Upper lobe of left lung (tissue), 4 donors: ENCODE measurements at regions not wholly inside any gene's neighbourhood (a gene's known extent, or its start where the extent isn't known, plus 50 kb on each side); places are given as distances from the start of the nearest gene placed in this dataset.

Experiments used
- CTCF ChIP-seq, 6 experiments: fragments of 450-650 bp in 4 of 6; fragments of 200-600 bp in 2 of 6; sonication (generic) in 2 of 6; IDR thresholded peaks; one replicate each; pipeline ENCODE4 v1.5.1; 2016 to 2019; ENCODE audit warnings: antibody characterized with exemption in 6 of 6
- EP300 ChIP-seq, 4 donors: sonication (generic); formaldehyde crosslinking; IDR thresholded peaks; one replicate each; pipeline ENCODE4 v1.5.1; 2017; ENCODE audit warnings: antibody characterized with exemption in 4 of 4, control low read depth in 2 of 4
- POLR2A ChIP-seq, 4 donors: fragments of 450-650 bp; IDR thresholded peaks; one replicate each; pipeline ENCODE4 v1.5.1; 2016 to 2017; ENCODE audit warnings: antibody characterized with exemption in 4 of 4, mild to moderate bottlenecking in 2 of 4

GRCh38 chr13:40292536-40292935, 373.9 kb downstream of the FOXO1 start:
- TF ChIP-seq POLR2A (IDR thresholded peaks at IDR 0.05), result no peak
- no peak for TF ChIP-seq CTCF (IDR thresholded peaks at IDR 0.05)
- TF ChIP-seq EP300 (IDR thresholded peaks at IDR 0.05), result no peak
